Kidney epithelial cell (primary cell): ENCODE measurements at regions not wholly inside any gene's neighbourhood (a gene's known extent, or its start where the extent isn't known, plus 50 kb on each side); places are given as distances from the start of the nearest gene placed in this dataset.

Experiments
- DNase-seq: peaks from one replicate; pipeline ENCODE4 v3.0.0-alpha.2; 2010; ENCODE audit warnings: low read depth
- H3K27me3 ChIP-seq: 2 replicates; pipeline ENCODE4 v1.6.0; 2011; ENCODE audit warnings: low read length; ENCODE audit not compliant: control insufficient read depth, insufficient read depth
- H3K36me3 ChIP-seq: 2 replicates; pipeline ENCODE4 v1.5.1; 2011; ENCODE audit warnings: low read length; ENCODE audit not compliant: control insufficient read depth, insufficient read depth
- H3K4me3 ChIP-seq: 2 replicates; pipeline ENCODE4 v1.5.1; 2011; ENCODE audit warnings: low read depth, mild to moderate bottlenecking, control low read depth, low read length
- TF ChIP-seq, protein P1 (sequence below): IDR thresholded peaks from 2 replicates; pipeline ENCODE4 v1.5.1; 2011; ENCODE audit warnings: mild to moderate bottlenecking, moderate library complexity, low read length, control low read depth, inconsistent platforms; ENCODE audit not compliant: insufficient read depth, poor library complexity, severe bottlenecking

- DNase-seq: peak; percentile 65
- TF ChIP-seq, protein P1, sequence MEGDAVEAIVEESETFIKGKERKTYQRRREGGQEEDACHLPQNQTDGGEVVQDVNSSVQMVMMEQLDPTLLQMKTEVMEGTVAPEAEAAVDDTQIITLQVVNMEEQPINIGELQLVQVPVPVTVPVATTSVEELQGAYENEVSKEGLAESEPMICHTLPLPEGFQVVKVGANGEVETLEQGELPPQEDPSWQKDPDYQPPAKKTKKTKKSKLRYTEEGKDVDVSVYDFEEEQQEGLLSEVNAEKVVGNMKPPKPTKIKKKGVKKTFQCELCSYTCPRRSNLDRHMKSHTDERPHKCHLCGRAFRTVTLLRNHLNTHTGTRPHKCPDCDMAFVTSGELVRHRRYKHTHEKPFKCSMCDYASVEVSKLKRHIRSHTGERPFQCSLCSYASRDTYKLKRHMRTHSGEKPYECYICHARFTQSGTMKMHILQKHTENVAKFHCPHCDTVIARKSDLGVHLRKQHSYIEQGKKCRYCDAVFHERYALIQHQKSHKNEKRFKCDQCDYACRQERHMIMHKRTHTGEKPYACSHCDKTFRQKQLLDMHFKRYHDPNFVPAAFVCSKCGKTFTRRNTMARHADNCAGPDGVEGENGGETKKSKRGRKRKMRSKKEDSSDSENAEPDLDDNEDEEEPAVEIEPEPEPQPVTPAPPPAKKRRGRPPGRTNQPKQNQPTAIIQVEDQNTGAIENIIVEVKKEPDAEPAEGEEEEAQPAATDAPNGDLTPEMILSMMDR: no peak
- H3K36me3 ChIP-seq: no peaks in the 10 kb centered on the region
- H3K4me3 ChIP-seq: no peak overlapping the region
- no peaks in the 10 kb centered on the region for H3K27me3 ChIP-seq
These were observed 64.7 kb downstream of the ARRDC4 start for GRCh38 chr15:98025237-98025636.

DNA sequence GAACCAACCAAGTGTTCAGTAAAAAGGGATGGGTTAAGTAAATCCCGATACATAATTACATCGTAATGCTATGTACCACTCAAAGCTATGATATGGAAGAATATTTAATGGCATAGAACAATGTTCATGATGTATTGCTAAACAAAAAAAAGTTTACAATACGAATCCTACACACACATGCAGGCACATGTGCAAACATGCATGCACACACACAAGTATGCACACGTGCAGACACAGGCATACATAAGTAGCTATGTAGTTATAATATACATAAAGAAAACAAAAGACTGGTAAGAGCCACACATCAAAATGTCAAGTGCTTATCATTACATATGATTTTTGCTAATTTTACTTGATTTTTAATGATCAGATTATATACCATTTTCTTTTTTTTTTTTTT, 74.2 kb downstream of the ARRDC4 start:
- H3K4me3 ChIP-seq: no peak overlapping the region
- TF ChIP-seq, protein P1: no peak
- H3K27me3 ChIP-seq: no peaks in the 10 kb centered on the region
- H3K36me3 ChIP-seq: no peaks in the 10 kb centered on the region
- DNase-seq: no peak

DNA sequence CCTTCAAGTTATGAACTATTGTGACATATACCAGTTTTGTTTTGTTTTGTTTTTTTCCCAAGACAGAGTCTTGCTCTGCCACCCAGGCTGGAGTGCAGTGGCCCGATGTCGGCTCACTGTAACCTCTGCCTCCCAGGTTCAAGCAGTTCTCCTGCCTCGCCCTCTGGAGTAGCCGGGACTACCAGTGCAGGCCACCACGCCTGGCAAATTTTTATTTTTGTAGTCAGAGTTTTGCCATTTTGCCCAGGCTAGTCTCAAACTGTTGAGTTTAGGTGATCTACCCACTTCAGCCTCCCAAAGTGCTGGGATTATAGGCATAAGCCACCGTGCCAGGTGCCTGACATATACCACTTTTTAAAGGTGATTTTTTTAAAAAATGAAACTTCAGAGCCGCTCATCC, 74.6 kb downstream of the ARRDC4 start:
- Histone ChIP-seq H3K27me3 (no peaks in the 10 kb centered on the region), H3K4me3 (no peak overlapping the region), H3K36me3 (no peaks in the 10 kb centered on the region)
- TF ChIP-seq, protein P1: no peak
- no peak for DNase-seq

DNA sequence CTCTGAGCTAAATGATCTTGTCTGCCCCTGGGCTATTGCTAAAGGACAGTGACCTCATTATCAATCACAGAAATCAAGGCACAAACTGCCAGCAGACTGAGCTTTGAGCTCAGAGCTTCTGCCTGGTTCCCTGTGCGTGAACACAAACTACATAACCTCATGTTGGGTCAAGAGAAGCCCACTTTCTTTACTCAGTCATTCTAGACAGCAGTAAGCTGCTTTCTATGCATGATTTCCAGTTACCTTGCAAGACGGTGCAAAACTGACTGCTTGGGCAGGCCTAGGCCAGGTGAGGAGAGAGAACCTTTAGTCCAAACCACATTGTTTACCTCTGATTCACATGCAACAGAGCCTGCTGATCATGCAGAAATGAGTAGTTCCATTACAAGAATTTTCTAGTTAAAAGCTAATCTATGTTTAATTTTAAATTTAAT, 75.1 kb downstream of the ARRDC4 start:
- Histone ChIP-seq H3K4me3 (no peak overlapping the region), H3K36me3 (no peaks in the 10 kb centered on the region), H3K27me3 (no peaks in the 10 kb centered on the region)
- TF ChIP-seq, protein P1: no peak
- peak; percentile 14 for DNase-seq

- TF ChIP-seq, protein P1: no peak
- Histone ChIP-seq H3K4me3 (no peak overlapping the region), H3K27me3 (no peaks in the 10 kb centered on the region), H3K36me3 (no peaks in the 10 kb centered on the region)
- DNase-seq: no peak
These were observed 79.1 kb downstream of the ARRDC4 start for GRCh38 chr15:98039596-98039995.

DNA sequence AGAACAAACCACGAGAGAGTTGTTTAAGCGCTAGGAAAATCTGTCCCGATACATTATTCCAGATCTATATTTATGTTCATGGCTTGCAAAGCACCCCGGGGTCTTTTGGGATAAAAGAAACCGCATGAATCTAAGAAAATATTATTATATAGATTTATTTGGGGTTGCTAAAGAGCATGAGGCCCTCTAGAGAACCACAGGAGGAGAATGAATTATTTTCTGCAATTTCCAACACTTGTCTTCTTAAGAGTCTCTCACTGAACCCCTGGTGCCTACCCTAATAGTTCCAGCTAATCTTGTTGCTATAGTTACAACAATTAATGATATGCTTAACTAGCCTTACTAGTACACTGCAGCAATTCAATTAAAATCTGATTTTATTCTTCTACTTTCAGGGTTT, 79.6 kb downstream of the ARRDC4 start:
- H3K36me3 ChIP-seq: no peaks in the 10 kb centered on the region
- DNase-seq: no peak
- no peak overlapping the region for H3K4me3 ChIP-seq
- TF ChIP-seq, protein P1: no peak
- H3K27me3 ChIP-seq: no peaks in the 10 kb centered on the region
